SHP77 treated with DMSO at 0.1 percent for 48 hours (cell line): ENCODE measurements at regions not wholly inside any gene's neighbourhood (a gene's known extent, or its start where the extent isn't known, plus 50 kb on each side); places are given as distances from the start of the nearest gene placed in this dataset.
"Not testable (repeated sequence)": the region's sequence is repeated elsewhere in the genome, so short reads cannot be mapped to it uniquely, and the experiment has no call there.

Source experiments
- DNase-seq: peaks from one replicate; lab custom pipeline; 2025; lab: John Stamatoyannopoulos, UW

DNA sequence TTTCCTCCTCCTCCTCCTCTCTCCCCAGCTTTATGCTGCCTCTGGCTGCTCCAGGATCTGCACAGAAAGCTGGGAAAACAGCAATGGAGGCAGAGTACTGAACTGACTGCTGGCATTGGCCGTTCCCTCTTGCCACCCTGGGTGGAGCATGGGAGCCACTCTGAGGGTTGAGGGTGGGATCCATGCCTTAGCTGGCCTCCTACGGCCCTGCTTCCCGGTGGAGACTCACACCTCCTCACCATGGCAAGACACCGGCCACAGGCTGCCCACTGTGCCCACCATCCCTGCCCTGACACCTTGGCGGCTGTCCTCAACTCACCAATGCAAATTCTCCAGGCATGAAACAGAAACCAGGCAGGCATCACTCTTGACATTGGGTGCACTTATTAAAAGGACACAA lies 832.3 kb upstream of the ID2 start:
- DNase-seq, result no peak

DNA sequence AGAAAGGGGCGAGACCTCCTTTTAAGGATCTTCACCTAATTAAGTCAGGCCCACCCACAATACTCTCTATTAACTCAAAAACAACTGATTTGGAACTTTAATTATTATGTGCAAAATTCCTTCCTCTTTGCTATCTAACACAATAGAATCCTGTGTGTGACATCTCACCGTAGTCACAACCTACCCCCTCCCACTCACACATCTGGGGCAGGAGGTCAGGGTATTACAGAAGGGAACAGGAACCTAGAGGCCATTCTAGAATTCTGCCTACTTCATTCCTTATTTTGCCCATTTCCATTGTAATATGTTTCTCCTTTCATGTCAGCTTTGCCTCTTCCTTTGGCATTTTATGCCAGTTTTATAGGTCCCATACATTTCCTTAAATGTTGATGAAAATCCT lies 829.3 kb upstream of the ID2 start:
- DNase-seq, result no peak

DNA sequence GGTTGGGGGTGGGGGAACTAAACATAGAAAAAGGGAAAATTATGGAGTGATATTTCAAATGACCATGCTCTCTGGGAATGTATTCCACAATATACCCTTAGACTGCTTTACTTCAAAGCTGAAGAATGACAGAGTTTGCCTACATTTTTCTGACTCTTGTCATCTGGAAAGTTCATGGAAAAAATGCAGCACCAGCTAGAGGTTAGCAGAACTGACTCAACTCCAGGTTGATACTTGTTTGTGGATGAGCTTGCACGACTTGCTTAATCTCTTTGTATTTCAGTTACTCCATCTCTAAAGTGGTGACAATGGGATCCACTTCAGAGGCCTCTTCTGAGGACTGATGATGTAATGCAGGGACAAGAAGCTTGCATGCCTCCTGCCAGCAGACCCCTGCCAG lies 824.0 kb upstream of the ID2 start:
- no peak for DNase-seq

DNA sequence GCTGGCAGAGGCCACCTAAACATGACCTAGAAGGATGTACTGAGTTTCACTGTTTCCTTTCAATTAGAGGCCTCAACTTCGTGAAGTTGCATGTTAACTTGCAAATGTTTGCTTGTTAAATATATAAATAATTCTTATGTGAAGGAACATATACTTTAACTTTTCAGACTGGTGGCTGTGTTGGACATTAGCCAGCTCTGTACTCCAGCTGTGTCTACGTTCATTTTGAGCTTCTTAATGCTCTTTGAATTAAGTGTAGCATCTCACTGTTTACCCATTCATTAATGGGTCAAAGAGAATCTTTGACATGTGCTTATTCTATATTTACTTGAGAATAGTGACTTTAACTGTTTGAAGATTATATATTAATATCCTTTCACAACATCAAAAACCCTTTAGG lies 823.2 kb upstream of the ID2 start:
- no peak for DNase-seq

DNA sequence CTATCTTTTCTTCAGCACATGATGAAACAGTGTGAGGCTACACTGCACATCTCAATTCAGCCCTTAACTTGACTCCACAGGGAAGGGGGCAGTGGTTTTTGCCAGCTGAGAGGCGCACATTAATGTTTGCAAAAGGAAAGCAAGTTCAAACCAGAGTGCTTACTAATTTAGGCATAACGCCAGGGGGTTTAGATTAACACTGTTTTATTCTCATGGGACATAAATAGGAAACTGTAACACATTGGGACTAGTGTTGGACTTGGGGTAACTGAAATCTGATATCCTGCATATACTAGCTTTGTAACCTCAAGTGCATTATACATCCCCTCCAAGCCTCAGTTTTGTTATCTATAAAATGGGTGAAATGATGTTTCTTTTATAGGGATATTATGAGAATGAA lies 821.2 kb upstream of the ID2 start:
- no peak for DNase-seq

DNA sequence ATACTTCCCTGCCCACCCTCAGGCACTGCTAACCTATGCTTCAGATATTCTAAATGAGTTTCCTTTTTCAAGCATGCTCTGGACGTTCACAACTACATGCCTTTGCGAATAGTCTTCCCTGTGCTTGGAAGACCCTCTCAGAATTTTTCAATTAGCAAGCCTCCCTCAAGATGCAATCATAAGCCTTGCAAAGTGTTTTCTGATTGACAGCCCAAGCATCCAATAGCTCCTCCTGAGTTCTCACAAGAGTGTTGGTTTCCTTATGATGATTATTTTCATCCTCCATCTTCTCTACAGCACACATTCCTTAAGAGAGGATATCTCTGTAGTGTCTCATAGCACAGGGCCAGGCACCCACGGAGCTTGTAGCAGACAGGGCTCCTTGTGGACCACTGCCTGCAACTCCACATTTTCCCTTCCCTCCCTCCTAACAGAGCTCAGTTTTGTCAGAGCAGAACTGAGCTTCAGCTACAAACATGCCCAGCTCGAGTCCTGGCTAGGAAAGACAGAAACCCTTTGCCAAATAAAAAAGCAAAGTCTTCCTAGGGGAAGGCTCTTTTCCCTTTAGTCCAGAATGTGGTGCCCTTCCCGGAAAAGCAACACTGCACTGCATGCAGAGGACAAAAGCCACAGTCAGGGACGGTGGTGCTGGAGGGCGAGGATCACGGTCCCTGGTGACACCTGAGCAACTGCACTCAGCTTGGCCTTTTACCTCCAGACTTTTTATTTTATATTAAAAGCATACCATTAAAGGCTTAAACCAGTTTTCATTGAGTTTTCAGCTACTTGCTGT lies 819.8 kb upstream of the ID2 start:
- DNase-seq, result no peak

DNA sequence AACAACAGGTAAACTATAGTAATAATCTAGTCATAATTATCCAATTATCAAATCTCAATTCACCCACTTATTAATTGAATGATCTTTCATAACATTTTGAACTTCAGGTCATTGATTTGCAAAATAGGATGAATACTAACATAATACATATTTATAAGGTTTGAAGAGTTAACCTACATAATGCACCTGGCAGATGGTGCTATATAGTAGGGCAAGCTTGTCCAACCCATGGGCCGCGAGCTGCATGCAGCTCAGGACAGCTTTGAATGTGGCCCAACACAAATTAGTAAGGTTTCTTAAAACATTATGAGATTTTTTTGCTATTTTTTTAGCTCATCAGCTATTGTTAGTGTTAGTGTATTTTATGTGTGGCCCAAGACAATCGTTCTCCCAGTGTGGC lies 815.8 kb upstream of the ID2 start:
- no peak for DNase-seq

DNA sequence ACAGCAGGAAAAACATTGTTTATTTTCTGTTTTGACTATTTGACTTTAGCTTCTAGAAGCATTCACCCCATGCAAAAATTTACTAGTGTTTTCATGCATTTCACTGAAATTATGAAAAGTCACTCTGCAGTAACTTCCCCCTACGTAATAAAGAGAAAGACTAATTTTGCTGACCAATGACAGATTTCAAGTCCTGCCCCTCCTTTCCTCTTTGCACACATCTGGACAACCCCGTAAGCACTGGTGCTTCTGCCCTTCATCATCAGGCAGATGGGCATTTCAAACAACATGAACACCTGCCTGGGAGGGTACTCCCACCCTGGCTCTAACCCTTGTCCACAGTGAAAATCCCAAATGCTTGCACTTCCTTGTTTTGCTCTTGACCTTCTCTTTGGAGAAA lies 815.0 kb upstream of the ID2 start:
- no peak for DNase-seq

DNA sequence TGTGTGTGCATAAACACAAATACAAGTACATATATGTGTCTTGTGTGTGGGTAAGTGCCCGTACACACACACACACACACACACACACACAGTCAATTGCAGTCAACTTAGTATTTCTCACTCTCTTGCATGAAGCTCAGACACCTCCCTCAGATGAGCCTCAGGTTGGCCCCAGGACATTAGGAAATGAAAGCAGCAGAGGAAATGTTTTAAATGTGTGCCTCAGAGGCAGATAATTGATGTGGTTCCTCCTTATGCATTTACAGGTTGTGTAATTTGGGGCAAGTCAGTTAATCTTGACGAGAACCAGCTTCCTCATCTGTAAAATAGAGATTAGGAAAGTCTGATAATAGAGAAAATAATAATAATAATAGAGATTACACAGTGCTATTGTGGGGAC lies 814.0 kb upstream of the ID2 start:
- no peak for DNase-seq

DNA sequence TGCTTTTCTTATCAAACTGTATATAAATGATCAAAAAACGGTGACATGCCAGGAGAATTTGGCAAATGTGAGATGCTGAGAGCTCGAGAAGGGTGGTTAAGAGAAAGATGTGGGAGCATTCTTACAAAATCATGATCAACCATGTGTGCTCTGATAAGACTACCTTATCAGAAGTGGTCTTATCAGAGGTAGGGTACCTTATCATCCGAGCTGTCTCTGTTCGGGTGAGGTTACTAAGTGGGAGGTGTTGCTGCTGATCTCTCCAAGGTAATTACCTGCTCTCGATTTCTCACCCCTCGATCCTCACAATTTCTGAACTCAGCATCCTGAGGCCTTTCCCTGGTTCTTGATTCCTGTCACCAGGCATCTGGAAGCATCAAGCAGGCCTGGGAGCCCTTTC lies 813.0 kb upstream of the ID2 start:
- no peak for DNase-seq

DNA sequence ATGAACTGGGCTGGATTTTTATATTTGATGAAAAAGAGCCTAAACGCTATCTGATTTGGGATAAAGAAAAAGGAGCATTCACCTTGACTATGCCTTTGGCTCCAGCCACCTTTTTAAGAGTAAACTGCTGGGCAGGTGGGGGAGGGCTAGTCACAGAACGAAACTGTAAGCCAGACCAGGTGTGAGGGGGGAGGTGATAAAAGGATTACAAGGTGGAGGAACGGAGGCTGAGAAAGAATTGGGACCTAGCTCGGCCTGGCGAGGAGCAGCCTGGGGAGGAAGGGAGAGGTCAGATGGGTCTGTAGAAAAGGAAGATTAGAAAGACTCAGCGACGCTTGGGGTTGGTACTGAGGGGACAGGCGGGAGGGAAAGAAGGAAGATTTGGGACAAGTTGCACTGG lies 805.4 kb upstream of the ID2 start:
- DNase-seq, result not testable (repeated sequence)

DNA sequence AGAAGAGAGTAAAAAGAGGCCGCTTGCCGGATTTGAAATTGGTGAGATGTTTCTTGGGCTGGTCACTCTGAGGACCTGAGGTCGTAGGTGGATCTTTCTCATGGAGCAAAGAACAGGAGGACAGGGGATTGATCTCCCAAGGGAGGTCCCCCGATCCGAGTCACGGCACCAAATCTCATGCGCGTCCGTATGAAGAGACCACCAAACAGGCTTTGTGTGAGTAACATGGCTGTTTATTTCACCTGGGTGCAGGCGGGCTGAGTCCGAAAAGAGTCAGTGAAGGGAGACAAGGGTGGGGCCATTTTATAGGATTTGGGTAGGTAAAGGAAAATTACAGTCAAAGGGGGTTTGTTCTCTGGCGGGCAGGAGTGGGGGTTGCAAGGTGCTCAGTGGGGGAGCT lies 803.6 kb upstream of the ID2 start:
- DNase-seq, result not testable (repeated sequence)

DNA sequence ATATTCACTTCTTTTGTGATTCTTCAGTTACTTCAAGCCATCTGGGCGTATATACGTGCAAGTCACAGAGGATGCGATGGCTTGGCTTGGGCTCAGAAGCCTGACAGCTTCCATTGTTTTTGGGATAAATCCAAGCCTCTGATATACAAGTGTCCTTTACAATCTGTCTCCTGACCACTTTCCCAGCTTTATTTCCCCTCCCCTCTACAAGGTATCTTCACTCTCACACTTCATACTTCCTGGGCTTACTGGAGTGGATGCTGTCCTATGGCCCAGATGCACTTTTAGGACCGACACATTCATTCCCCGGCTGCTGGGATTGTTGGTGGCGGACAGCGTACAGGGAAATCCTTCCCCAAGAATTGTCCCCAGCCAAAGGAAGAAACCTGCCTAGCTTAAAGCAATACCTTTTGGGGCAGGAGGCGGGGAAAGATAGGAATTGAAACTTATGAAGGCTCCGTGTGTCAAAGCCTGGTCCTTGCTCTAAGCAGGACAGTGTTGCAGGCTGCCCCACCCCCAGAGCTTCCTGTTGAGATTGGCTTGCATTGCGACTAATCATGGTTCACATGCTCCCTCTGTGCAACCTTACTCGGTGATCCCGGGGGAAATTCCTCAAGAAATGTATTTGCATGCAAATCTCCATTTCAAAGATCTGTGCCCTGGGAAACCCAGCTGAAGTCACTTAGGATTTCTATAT lies 802.9 kb upstream of the ID2 start:
- DNase-seq, result no peak

DNA sequence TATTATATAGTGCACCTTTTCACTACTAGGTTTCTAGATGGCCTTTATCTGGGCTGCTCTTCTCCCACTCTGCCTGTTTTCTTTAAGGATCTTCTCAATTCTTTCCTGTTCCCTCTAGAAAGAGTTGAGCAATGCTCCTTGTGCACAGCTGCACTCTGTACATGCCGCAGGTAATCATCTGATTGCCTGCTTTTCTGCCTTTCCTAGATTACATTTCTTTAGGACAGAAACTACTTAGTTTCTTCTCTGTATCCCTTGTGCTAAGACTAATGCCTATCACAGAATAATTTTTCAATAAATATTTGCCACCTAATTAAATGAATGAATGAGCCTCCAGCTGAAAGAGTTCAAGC lies 802.4 kb upstream of the ID2 start:
- no peak for DNase-seq

DNA sequence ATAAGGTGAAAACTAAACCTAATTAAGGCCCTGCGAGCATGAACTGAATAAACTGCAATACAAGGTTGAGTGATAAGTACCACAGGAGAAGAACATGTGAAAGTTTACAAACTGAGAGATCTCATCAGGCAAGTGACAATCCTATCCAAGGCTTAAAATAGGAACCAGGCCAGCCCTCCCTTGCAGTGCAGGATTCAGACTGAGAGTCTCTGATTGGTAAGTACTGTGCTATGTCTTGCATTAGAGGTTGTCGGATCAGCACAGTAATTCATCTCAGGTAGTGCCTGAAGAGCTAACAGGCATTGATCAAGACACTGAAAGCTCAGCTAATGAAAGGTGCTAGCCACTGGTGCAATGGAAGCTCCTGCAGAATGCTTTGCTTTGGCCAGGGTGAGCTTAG lies 801.7 kb upstream of the ID2 start:
- no peak for DNase-seq

DNA sequence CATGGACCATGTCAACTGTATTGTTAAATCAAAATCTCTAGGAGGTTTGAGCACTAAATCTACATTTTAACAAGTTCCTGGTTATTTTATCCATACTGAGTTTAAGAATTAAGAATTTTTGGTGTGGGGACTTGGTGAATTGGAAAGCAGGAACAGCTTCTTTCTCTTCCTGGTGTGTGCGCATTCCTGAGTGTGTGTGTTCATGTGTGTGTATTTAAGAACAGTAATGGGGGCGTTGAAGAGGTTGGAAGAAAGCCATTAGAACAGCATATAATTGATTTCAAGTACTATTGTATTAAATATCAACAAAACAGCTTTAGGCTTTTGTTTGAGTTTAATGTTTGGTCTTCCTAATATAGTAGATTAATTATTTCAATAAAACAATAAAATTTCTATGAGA lies 801.3 kb upstream of the ID2 start:
- no peak for DNase-seq

DNA sequence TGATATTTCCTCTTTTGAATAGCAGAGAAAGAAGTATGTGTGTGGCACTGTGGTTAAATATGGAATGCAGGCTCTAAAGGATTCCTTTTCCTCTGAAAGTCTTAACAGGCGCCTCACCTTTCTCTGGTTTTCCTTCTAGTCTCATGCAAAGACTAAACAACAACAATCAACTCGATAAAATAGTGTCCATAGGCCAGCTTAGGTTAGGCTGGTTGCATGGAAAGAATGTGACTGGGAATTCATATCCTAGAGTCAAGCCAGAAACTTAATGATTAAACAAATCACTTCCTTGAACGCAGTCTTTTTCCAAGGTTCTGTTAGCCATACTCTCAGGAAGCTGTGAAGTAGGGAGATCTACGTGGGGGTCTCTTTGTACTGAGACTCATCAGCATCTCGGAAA lies 800.8 kb upstream of the ID2 start:
- DNase-seq, result no peak

DNA sequence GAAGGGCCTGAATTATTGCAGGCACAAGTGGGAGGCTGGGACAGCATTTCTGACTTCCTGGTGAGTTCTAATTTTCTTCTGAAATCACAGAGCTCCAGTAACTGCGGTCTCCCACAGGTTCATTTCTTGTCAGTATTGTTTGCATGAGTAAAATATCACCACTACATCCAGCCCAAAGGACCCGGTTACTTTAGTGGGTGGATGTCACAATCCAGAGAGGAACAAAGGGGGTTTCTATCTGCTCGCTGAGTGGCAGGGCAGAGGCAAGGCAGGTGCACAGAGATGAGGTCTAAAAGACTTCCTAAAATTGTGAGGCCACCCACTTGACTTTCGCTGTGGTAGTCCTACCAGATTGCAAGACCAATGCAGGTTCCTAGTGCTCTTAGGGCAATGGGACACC lies 800.4 kb upstream of the ID2 start:
- no peak for DNase-seq

DNA sequence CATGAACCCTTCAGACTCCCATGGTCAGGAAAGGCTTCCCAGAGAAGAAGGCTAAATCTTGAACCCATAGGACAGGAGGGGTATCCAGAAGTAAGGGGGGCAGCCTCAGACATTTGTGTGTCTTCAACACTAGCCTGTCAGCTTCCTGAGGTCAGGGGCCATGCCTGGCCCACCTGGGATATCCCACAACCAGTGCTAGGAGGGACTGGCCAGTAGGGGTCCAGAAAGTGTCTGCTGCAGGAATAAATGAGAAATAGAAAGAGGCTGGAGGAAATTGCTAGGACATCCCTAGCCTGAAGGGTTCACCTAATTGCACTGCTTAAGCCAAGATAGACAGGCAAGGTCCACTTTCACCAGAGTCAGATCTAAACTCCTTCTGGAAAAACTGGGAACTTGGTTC lies 799.6 kb upstream of the ID2 start:
- no peak for DNase-seq

DNA sequence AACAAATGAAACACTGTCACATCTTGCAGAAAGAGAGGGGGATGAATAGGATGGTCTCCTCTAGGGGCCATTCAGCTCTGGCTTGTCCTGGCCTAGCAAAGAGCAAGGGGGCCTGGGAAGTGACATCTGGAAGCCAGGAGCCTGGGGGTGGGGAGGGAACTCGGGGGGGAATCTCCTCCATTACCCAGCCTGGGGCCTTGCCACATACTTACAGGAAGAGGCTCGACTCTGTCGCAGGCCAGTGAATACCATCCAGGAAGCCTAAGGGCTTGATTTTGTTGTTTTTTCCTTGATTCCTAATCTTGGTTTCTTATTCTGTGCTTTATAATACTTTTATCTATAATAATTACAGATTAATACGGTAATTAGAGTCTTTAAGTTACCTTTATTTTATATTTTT lies 797.5 kb upstream of the ID2 start:
- DNase-seq, result no peak

DNA sequence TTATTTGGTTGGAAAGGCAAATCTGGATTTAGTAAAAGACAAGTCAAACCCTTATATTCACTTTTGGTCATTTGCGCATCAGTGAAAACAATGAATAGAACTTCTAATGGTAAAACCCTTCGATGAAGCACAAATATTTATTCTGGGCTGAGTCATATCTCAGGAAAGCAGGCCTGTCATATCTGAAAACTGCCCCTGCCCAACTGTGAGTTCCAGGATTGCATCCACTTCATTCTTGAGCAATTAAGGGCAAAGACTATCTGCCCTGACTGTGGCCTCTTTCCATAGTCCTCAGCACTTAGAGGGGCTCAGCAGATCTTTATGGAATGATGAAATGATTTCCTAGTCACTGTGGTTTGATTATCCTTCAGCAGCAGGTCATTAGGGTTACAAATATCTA lies 795.2 kb upstream of the ID2 start:
- DNase-seq, result no peak

DNA sequence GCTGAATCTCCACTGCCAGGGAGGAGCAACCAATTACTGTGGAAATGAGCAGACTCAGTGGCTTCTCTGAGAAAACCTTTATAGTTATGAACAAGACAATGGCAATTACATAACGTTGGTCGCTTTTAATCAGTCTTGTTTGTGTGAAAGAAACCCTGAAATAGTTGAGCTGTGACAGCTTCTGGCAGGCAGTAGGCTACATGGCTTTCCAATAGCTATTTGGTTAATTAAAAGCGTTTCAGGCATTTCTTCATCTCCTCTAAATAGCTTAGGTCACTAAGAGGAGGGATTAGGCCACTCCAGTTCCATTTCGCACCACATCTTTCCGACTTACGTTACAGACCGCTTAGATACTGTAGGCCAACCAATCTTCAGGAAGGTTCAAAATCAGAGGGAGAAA lies 794.4 kb upstream of the ID2 start:
- no peak for DNase-seq

DNA sequence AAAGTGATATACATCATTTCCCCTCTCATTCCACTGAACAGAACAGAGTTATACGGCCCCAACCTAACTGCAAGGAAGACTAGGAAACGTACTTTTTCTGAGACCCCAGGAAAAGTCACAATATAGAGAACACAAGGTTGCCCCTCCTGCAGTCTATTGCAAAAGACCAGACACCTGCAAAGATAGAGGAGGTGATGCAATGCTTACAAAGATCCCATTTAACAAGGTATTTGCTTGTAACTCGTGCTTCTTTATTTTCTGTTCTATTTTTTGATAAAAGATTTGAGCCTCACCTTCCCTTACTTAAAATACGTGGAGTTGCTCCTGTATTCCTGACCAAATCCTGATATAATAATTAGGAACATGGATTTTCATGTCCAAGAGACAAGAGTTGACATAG lies 793.0 kb upstream of the ID2 start:
- no peak for DNase-seq

DNA sequence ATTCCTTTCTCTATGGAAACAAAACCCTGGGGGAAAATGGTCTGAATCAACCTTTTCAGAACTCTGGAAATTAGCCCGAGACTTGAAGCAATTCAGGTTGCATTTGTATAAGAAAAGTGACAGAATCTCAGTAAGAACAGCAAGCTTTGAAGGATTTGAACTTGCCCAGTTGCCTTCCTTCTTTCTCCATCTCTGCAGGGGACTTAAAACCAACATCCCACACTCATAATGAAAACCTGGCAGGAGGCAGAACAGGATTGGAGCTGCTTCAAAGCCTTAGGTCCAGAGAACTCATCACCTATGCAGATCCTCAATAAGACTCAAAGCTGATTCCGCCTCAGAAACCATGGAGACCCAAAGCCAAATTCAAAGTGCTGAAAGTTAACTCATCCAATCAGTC lies 790.5 kb upstream of the ID2 start:
- no peak for DNase-seq
